Tibial nerve (tissue), 4 donors: ENCODE measurements at regions not wholly inside any gene's neighbourhood (a gene's known extent, or its start where the extent isn't known, plus 50 kb on each side); places are given as distances from the start of the nearest gene placed in this dataset.

Source experiments
- DNase-seq, 2 donors: peaks; one replicate each; pipeline ENCODE4 v3.0.0-alpha.2; 2019; ENCODE audit warnings: low spot score in 2 of 2
- H3K27ac ChIP-seq, 4 donors: fragments of 200-600 bp; sonication (generic) in 3 of 4; one replicate each; pipeline ENCODE4 v1.5.1; 2017 to 2019; ENCODE audit warnings: mild to moderate bottlenecking in 1 of 4
- H3K27me3 ChIP-seq, 2 donors: fragments of 200-600 bp; sonication (generic) in 1 of 2; one replicate each; pipeline versions ENCODE4 v1.5.1 to v1.6.0; 2017 to 2019
- H3K36me3 ChIP-seq, 3 donors: fragments of 200-600 bp; sonication (generic); one replicate each; pipeline ENCODE4 v1.5.1; 2018 to 2019
- H3K4me1 ChIP-seq, 4 donors: fragments of 200-600 bp; sonication (generic) in 3 of 4; one replicate each; pipeline ENCODE4 v1.5.1; 2017 to 2019
- H3K4me3 ChIP-seq, 4 donors: fragments of 200-600 bp; sonication (generic) in 3 of 4; one replicate each; pipeline ENCODE4 v1.5.1; 2017 to 2019; ENCODE audit warnings: mild to moderate bottlenecking in 1 of 4, moderate library complexity in 1 of 4
- H3K9me3 ChIP-seq, 4 donors: fragments of 200-600 bp; sonication (generic) in 3 of 4; one replicate each; pipeline ENCODE4 v1.5.1; 2017 to 2019
- CTCF ChIP-seq, 5 experiments: fragments of 200-600 bp in 3 of 5; fragments of 450-650 bp in 2 of 5; sonication (generic) in 3 of 5; IDR thresholded peaks; one replicate each; pipeline ENCODE4 v1.5.1; 2016 to 2019; ENCODE audit warnings: antibody characterized with exemption in 5 of 5, mild to moderate bottlenecking in 3 of 5, moderate library complexity in 2 of 5
- EP300 ChIP-seq, 2 donors: sonication (generic); formaldehyde crosslinking; IDR thresholded peaks; one replicate each; pipeline ENCODE4 v1.6.1; 2017; ENCODE audit warnings: antibody characterized with exemption in 2 of 2, mild to moderate bottlenecking in 1 of 2
- POLR2A ChIP-seq, 2 donors: fragments of 450-650 bp; IDR thresholded peaks; one replicate each; pipeline ENCODE4 v1.6.1; 2017; ENCODE audit warnings: antibody characterized with exemption in 2 of 2, mild to moderate bottlenecking in 2 of 2, moderate library complexity in 2 of 2
- WGBS, 2 donors: methylation state at CpG; one replicate each; pipeline ENCODE4 v1.1.5; 2018; 5-methylcytosine and 5-hydroxymethylcytosine counted together

DNA sequence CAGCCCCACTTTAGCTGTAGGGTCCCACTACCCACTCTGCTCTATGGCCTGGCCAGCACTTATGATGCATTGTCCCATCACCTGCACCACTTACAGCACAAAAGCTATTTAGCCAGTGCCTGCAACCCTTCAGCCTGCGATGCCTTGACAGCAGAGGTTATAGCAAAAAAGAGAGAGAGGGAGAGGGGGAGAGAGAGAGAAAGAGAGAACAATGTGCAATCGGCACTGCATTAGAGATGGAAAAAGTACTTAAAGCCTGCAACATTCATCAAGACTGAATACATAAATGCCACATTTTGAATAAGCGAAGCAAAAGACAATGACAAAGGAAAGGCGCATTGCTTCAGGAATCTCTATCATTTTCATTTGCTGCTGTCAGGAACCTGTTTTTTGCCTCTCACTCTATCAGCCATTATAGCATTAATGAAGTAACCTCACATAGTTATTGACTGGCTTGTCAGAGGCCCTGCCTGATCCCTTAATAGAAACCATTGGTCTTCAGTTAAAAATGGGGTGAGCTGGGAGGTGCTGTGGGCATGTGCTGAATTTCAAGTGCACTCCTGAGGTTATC, 833.1 kb downstream of the BCL11A start:
- WGBS, 2 donors, result 81 to 87% methylated on average over 4 of the region's 4 CpGs
- Histone ChIP-seq H3K4me1 (no peaks in the 10 kb centered on the region), H3K27ac (no peak overlapping the region), H3K9me3 (no peaks in the 10 kb centered on the region), H3K4me3 (no peak overlapping the region), H3K36me3 (no peaks in the 10 kb centered on the region), H3K27me3 (no peaks in the 10 kb centered on the region)
- DNase-seq, result no peak
- no peak for TF ChIP-seq EP300 (IDR thresholded peaks at IDR 0.05)
- no peak for TF ChIP-seq POLR2A (IDR thresholded peaks at IDR 0.05)
- no peak for TF ChIP-seq CTCF (IDR thresholded peaks at IDR 0.05)

- no peaks in the 10 kb centered on the region for H3K4me1 ChIP-seq
- H3K27me3 ChIP-seq, result no peaks in the 10 kb centered on the region
- no peak for DNase-seq
- H3K9me3 ChIP-seq, result no peaks in the 10 kb centered on the region
- H3K36me3 ChIP-seq, result no peaks in the 10 kb centered on the region
- TF ChIP-seq CTCF (IDR thresholded peaks at IDR 0.05) (no peak), EP300 (IDR thresholded peaks at IDR 0.05) (no peak), POLR2A (IDR thresholded peaks at IDR 0.05) (no peak)
- 80 to 87% methylated on average over 3 of the region's 3 CpGs for WGBS, 2 donors
- H3K27ac ChIP-seq, result no peak overlapping the region
- H3K4me3 ChIP-seq, result no peak overlapping the region
Observed at GRCh38 chr2:59713577-59713976, 839.9 kb downstream of the BCL11A start.

DNA sequence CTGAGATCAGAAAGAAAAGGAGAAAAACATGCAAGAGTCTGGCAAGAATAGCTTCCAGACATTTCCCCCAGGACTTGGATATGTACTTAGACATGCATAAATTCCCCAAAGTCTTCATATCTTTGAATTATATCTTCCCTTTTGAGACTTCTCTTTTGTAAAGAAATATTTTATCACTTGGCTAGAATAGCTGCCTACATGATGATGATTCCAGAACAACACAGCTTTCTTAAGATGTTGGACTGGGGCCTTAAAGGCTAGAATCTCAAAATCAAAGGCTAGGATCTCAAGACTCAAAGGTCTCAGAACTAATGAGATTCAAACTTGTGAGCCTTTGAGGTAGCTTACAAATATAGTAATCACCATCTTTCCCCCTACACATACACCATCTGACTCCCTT, 842.3 kb downstream of the BCL11A start:
- H3K4me3 ChIP-seq, result no peak overlapping the region
- no peaks in the 10 kb centered on the region for H3K36me3 ChIP-seq
- no peak for DNase-seq
- H3K4me1 ChIP-seq, result no peaks in the 10 kb centered on the region
- no peaks in the 10 kb centered on the region for H3K9me3 ChIP-seq
- H3K27ac ChIP-seq, result no peak overlapping the region
- TF ChIP-seq CTCF (IDR thresholded peaks at IDR 0.05), result no peak
- no peak for TF ChIP-seq POLR2A (IDR thresholded peaks at IDR 0.05)
- TF ChIP-seq EP300 (IDR thresholded peaks at IDR 0.05), result no peak
- H3K27me3 ChIP-seq, result no peaks in the 10 kb centered on the region

DNA sequence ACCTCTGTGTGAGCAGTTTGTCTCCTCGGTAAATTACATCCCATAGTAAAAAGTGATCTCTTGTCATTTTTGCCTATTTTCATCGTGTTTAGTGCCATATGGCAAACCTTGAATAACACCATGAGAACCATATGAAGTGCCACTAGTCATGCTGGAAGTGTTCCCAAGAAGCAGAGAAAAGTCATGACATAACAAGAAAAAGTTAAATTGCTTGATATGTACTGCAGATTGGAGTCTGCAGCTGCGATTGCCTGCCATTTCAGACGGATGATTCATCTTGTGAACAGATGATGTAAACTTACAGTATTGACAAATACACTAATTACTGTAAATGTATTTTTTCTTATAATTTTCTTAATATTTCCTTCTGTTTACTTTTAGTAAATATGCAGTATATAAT, 846.7 kb downstream of the BCL11A start:
- TF ChIP-seq CTCF (IDR thresholded peaks at IDR 0.05) (no peak), POLR2A (IDR thresholded peaks at IDR 0.05) (no peak), EP300 (IDR thresholded peaks at IDR 0.05) (no peak)
- WGBS, 2 donors, result 80 to 91% methylated on average over 4 of the region's 4 CpGs
- H3K36me3 ChIP-seq, result no peaks in the 10 kb centered on the region
- no peaks in the 10 kb centered on the region for H3K4me1 ChIP-seq
- no peak for DNase-seq
- H3K27me3 ChIP-seq, result no peaks in the 10 kb centered on the region
- no peak overlapping the region for H3K4me3 ChIP-seq
- no peak overlapping the region for H3K27ac ChIP-seq
- peaks cover 0 to 14% (median 0%) of the 10 kb centered on the region in 4 donors for H3K9me3 ChIP-seq

GRCh38 chr2:59703796-59704195, 849.7 kb downstream of the BCL11A start:
- Histone ChIP-seq H3K4me1 (no peaks in the 10 kb centered on the region), H3K9me3 (peaks cover 0 to 14% (median 0%) of the 10 kb centered on the region in 4 donors), H3K4me3 (no peak overlapping the region), H3K36me3 (no peaks in the 10 kb centered on the region), H3K27ac (no peak overlapping the region), H3K27me3 (no peaks in the 10 kb centered on the region)
- DNase-seq, result no peak
- no peak for TF ChIP-seq EP300 (IDR thresholded peaks at IDR 0.05)
- TF ChIP-seq POLR2A (IDR thresholded peaks at IDR 0.05), result no peak
- no peak for TF ChIP-seq CTCF (IDR thresholded peaks at IDR 0.05)
- WGBS, 2 donors, result 52 to 61% methylated on average over 1 of the region's 1 CpG
